Loucy (cell line): ENCODE measurements at regions not wholly inside any gene's neighbourhood (a gene's known extent, or its start where the extent isn't known, plus 50 kb on each side); places are given as distances from the start of the nearest gene placed in this dataset.

Experiments
- CTCF ChIP-seq: fragments of 200-600 bp; sonication (generic); conservative IDR thresholded peaks from 2 replicates; pipeline ENCODE4 v1.5.1; 2014; ENCODE audit warnings: mild to moderate bottlenecking, antibody characterized with exemption, low read length
- EZH2phosphoT487 ChIP-seq: fragments of 200-600 bp; IDR thresholded peaks from 2 replicates; pipeline ENCODE4 v1.6.1; 2018; ENCODE audit warnings: antibody characterized with exemption, mild to moderate bottlenecking, moderate library complexity, borderline replicate concordance

DNA sequence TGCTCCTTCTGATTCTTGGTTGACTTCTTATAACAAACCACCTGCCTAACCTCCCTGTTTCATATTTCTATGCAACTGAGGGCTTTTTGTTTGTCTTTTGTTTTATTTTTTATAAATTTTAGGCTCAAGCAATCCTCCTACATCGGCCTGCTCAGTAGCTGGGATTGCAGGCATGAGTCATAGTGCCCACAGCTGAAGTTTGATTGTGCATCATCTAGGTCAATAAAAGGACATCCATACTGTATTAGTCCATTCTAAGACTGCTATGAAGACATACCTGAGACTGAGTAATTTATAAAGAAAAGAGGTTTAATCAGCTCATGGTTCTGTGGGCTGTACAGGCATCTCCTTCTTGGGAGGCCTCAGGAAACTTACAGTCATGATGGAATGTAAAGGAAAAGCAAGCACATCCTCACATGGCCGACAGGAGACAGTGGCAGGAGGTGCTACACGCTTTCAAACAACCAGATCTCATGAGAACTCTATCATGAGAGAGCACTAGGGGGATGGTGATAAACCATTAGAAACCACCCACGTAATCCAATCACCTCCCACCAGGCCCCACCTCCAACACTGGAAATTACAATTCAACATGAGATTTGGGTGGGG, 285.0 kb downstream of the SIPA1L2 start:
- no peak for TF ChIP-seq CTCF
- no peak for TF ChIP-seq EZH2phosphoT487
